ENCODE measurements at regions not wholly inside any gene's neighbourhood (a gene's known extent, or its start where the extent isn't known, plus 50 kb on each side); places are given as distances from the start of the nearest gene placed in this dataset.

- H4K20me1 ChIP-seq (ENCODE audit: control insufficient read depth, extremely low read depth, insufficient read depth, low read length): no peaks in the 10 kb centered on the region
- dilution Hi-C loops (cut with MboI; ENCODE audit: extremely low pct_ligation_motif_present, low sequenced_read_pairs): no loop called here
- H3K79me2 ChIP-seq (ENCODE audit: control insufficient read depth, insufficient read depth, low read length): no peaks in the 10 kb centered on the region
- H3K27me3 ChIP-seq (ENCODE audit: control insufficient read depth, extremely low read depth, insufficient read depth, low read length): no peaks in the 10 kb centered on the region
- H3K4me1 ChIP-seq (ENCODE audit: control insufficient read depth, extremely low read depth, insufficient read depth, low read length): no peaks in the 10 kb centered on the region
- no peak for DNase-seq (ENCODE audit: low read depth, low spot score)
- no peak overlapping the region for H3K4me3 ChIP-seq (ENCODE audit: control insufficient read depth in 2 of 3, extremely low read depth in 1 of 3, insufficient read depth in 2 of 3, low read depth in 1 of 3, low read length in 3 of 3)
- no peak overlapping the region for H3K27ac ChIP-seq (ENCODE audit: control insufficient read depth, insufficient read depth, low read length)
- no peaks in the 10 kb centered on the region for H3K9me3 ChIP-seq (ENCODE audit: control insufficient read depth, low read depth, low read length)
- FAIRE-seq: no peak
- H3K36me3 ChIP-seq (ENCODE audit: control insufficient read depth in 2 of 2, extremely low read depth in 1 of 2, insufficient read depth in 2 of 2, low read length in 2 of 2): no peaks in the 10 kb centered on the region
- H3K9ac ChIP-seq (ENCODE audit: control insufficient read depth, extremely low read depth, insufficient read depth, low read length): no peak overlapping the region
- no peak overlapping the region for H2AFZ ChIP-seq (ENCODE audit: control insufficient read depth, low read length)
- no peak overlapping the region for H3K4me2 ChIP-seq (ENCODE audit: control insufficient read depth, extremely low read depth, insufficient read depth, low read depth, low read length)
- H3K9me1 ChIP-seq (ENCODE audit: control insufficient read depth, extremely low read depth, insufficient read depth, low read length): no peaks in the 10 kb centered on the region
- TF ChIP-seq CTCF (optimal IDR thresholded peaks at IDR 0.05 in 1 of 3, IDR thresholded peaks at IDR 0.05 in 1 of 3, conservative IDR thresholded peaks at IDR 0.05 in 1 of 3; ENCODE audit: extremely low read depth in 1 of 3, insufficient read depth in 2 of 3, low read length in 3 of 3) (no peak), EZH2 (IDR thresholded peaks at IDR 0.05; ENCODE audit: low read length) (no peak)
Observed at GRCh38 chrX:38917954-38918353, 116.7 kb downstream of the MID1IP1 start.

GRCh38 chrX:38919202-38919601, 117.9 kb downstream of the MID1IP1 start:
- Histone ChIP-seq H3K4me1 (ENCODE audit: control insufficient read depth, extremely low read depth, insufficient read depth, low read length) (no peaks in the 10 kb centered on the region), H3K79me2 (ENCODE audit: control insufficient read depth, insufficient read depth, low read length) (no peaks in the 10 kb centered on the region), H3K27me3 (ENCODE audit: control insufficient read depth, extremely low read depth, insufficient read depth, low read length) (no peaks in the 10 kb centered on the region), H3K9me3 (ENCODE audit: control insufficient read depth, low read depth, low read length) (no peaks in the 10 kb centered on the region), H3K9me1 (ENCODE audit: control insufficient read depth, extremely low read depth, insufficient read depth, low read length) (no peaks in the 10 kb centered on the region), H3K4me2 (ENCODE audit: control insufficient read depth, extremely low read depth, insufficient read depth, low read depth, low read length) (no peak overlapping the region), H2AFZ (ENCODE audit: control insufficient read depth, low read length) (no peak overlapping the region), H3K36me3 (ENCODE audit: control insufficient read depth in 2 of 2, extremely low read depth in 1 of 2, insufficient read depth in 2 of 2, low read length in 2 of 2) (no peaks in the 10 kb centered on the region), H3K27ac (ENCODE audit: control insufficient read depth, insufficient read depth, low read length) (no peak overlapping the region), H4K20me1 (ENCODE audit: control insufficient read depth, extremely low read depth, insufficient read depth, low read length) (no peaks in the 10 kb centered on the region), H3K9ac (ENCODE audit: control insufficient read depth, extremely low read depth, insufficient read depth, low read length) (no peak overlapping the region), H3K4me3 (ENCODE audit: control insufficient read depth in 2 of 3, extremely low read depth in 1 of 3, insufficient read depth in 2 of 3, low read depth in 1 of 3, low read length in 3 of 3) (no peak overlapping the region)
- TF ChIP-seq EZH2 (IDR thresholded peaks at IDR 0.05; ENCODE audit: low read length) (no peak), CTCF (optimal IDR thresholded peaks at IDR 0.05 in 1 of 3, IDR thresholded peaks at IDR 0.05 in 1 of 3, conservative IDR thresholded peaks at IDR 0.05 in 1 of 3; ENCODE audit: extremely low read depth in 1 of 3, insufficient read depth in 2 of 3, low read length in 3 of 3) (no peak)
- dilution Hi-C loops (cut with MboI; ENCODE audit: extremely low pct_ligation_motif_present, low sequenced_read_pairs): no loop called here
- DNase-seq (ENCODE audit: low read depth, low spot score): no peak
- no peak for FAIRE-seq

All from keratinocyte (primary cell).